SJCRH30 (cell line): ENCODE measurements at regions not wholly inside any gene's neighbourhood (a gene's known extent, or its start where the extent isn't known, plus 50 kb on each side); places are given as distances from the start of the nearest gene placed in this dataset.
"Not testable (repeated sequence)": the region's sequence is repeated elsewhere in the genome, so short reads cannot be mapped to it uniquely, and the experiment has no call there.

Experiments
- DNase-seq, 2 experiments: peaks; one replicate each; pipeline ENCODE4 v3.0.0-alpha.2; 2015 to 2020
- H3K27ac ChIP-seq: fragments of 250-450 bp; sonication (Bioruptor Pico); 2 replicates; pipeline ENCODE4 v1.5.1; 2020; ENCODE audit warnings: mild to moderate bottlenecking, moderate library complexity
- H3K27me3 ChIP-seq: fragments of 250-450 bp; sonication (Bioruptor Pico); 2 replicates; pipeline ENCODE4 v1.5.1; 2020; ENCODE audit warnings: mild to moderate bottlenecking, moderate library complexity
- H3K36me3 ChIP-seq: fragments of 250-450 bp; sonication (Bioruptor Pico); 2 replicates; pipeline ENCODE4 v1.5.1; 2020; ENCODE audit warnings: mild to moderate bottlenecking, moderate library complexity
- H3K4me1 ChIP-seq: fragments of 250-450 bp; sonication (Bioruptor Pico); 2 replicates; pipeline ENCODE4 v1.5.1; 2020; ENCODE audit warnings: mild to moderate bottlenecking, moderate library complexity
- H3K4me3 ChIP-seq: fragments of 250-450 bp; sonication (Bioruptor Pico); 2 replicates; pipeline ENCODE4 v1.5.1; 2020; ENCODE audit warnings: mild to moderate bottlenecking, moderate library complexity
- H3K9me3 ChIP-seq: fragments of 250-450 bp; sonication (Bioruptor Pico); replicated peaks from 2 replicates; pipeline ENCODE4 v1.5.1; 2020; ENCODE audit warnings: mild to moderate bottlenecking, moderate library complexity

GRCh38 chr5:42242210-42242609, 181.0 kb upstream of the GHR start:
- H3K9me3 ChIP-seq = no peaks in the 10 kb centered on the region
- no peak for DNase-seq
- H3K36me3 ChIP-seq = no peaks in the 10 kb centered on the region; the same call in 1 of the 2 replicates
- no peak overlapping the region for H3K4me3 ChIP-seq
- no peaks in the 10 kb centered on the region for H3K27me3 ChIP-seq
- no peaks in the 10 kb centered on the region for H3K4me1 ChIP-seq
- no peak overlapping the region for H3K27ac ChIP-seq

DNA sequence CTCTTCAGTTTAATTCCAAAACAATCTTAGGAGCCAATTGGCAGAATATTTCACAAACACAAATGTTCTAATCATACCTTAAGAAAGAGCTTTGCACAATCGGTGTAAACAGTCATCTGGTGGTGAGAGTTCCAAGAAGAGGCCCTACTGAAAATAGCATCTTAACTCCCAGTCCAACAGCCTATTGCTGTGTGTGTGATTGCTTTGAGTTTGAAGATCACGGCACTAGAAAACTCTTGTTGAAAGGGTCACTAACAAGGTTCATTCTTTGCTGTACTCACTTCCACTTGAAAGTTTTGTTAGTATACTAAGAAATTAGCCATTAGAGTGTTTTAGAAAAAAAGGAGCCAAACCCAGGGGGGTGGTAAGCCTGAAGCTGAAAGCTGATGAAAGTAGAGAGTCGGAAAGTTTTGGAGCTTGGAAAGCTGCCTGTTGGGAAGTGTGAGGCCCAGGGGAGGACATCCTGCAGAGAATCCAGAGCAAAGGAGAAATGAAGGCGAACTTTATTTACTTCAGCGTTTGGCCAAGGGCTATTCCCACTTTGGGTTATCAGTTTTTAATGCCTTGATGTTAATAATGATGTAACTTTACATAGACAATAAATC, 180.3 kb upstream of the GHR start:
- H3K27ac ChIP-seq = no peak overlapping the region
- DNase-seq = no peak

DNA sequence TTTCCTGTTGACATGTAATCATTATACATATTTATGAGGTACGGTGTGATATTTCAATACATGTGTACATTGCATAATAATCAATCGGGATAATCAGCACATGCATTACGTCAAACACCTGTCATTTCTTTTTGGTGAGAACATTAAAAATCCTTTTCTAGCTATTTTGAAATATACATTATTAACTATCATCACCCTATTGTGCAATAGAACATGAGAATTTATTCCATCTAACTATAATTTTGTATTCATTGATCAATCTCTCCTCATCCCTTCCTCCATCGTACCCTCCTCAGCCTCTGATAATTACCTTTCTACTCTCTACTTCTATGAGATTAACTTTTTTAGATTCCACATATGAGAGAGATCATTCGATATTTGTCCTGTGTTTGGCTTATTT, 170.9 kb upstream of the GHR start:
- no peak overlapping the region for H3K4me3 ChIP-seq
- no peaks in the 10 kb centered on the region for H3K9me3 ChIP-seq
- no peaks in the 10 kb centered on the region for H3K4me1 ChIP-seq
- no peaks in the 10 kb centered on the region for H3K36me3 ChIP-seq
- H3K27me3 ChIP-seq = no peaks in the 10 kb centered on the region
- H3K27ac ChIP-seq = no peak overlapping the region
- no peak for DNase-seq

More for the DNA sequence above, 180.3 kb upstream of the GHR start:
- H3K27me3 ChIP-seq = no peaks in the 10 kb centered on the region
- H3K4me3 ChIP-seq = no peak overlapping the region
- no peaks in the 10 kb centered on the region for H3K4me1 ChIP-seq
- no peaks in the 10 kb centered on the region; the same call in 1 of the 2 replicates for H3K36me3 ChIP-seq
- no peaks in the 10 kb centered on the region for H3K9me3 ChIP-seq

DNA sequence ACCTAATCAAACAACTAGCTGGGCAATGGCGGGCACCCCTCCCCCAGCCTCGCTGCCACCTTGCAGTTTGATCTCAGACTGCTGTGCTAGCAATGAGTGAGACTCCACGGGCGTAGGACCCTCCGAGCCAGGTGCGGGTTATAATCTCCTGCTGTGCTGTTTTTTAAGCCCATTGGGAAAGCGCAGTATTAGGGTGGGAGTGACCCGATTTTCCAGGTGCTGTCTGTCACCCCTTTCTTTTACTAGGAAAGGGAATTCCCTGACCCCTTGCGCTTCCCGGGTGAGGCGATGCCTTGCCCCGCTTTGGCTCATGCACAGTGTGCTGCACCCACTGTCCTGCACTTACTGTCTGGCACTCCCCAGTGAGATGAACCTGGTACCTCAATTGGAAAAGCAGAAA, 163.3 kb upstream of the GHR start:
- H3K9me3 ChIP-seq, H3K36me3 ChIP-seq, DNase-seq, H3K4me3 ChIP-seq, H3K4me1 ChIP-seq, H3K27me3 ChIP-seq, H3K27ac ChIP-seq: not testable (repeated sequence)

GRCh38 chr5:42267091-42267490, 156.1 kb upstream of the GHR start:
- H3K36me3 ChIP-seq = no peaks in the 10 kb centered on the region
- no peak for DNase-seq
- no peaks in the 10 kb centered on the region for H3K4me1 ChIP-seq
- no peaks in the 10 kb centered on the region for H3K27me3 ChIP-seq
- H3K9me3 ChIP-seq = no peaks in the 10 kb centered on the region
- no peak overlapping the region for H3K4me3 ChIP-seq
- no peak overlapping the region for H3K27ac ChIP-seq

DNA sequence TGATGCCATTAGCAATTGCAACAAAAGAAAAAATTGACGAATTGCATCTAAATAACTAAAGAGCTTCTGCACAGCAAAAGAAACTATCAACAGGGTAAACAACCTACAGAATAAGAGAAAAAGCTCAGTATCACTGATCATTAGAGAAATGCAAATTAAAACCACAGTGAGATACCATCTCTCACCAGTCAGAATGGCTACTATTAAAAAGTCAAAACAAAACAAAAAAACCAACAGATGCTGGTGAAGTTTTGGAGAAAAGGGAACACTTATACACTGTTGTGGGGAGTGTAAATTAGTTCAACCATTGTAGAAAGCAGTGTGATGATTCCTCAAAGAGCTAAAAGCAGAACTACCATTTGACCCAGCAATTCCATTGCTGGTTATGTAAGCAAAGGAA, 155.1 kb upstream of the GHR start:
- H3K27ac ChIP-seq, H3K4me1 ChIP-seq, H3K9me3 ChIP-seq: not testable (repeated sequence)

DNA sequence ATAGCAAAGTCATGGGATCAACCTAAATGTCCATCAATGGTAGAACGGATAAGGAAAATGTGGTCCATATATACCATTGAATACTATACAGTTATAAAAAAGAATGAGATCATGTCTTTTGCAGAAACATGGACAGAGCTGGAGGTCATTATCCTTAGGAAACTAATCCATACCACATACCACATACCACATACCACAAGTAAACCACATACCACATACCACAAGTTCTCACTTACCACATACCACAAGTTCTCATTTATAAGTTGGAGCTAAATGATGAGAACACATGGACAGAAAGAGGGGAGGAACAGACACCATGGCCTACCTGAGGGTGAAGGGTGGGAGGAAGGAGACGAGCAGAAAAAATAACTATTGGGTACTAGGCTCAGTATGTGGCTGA, 154.6 kb upstream of the GHR start:
- no peak overlapping the region for H3K27ac ChIP-seq
- no peak overlapping the region for H3K4me3 ChIP-seq
- no peaks in the 10 kb centered on the region for H3K9me3 ChIP-seq
- peak in 1 of 2 experiments; percentile 39 for DNase-seq
- no peaks in the 10 kb centered on the region for H3K27me3 ChIP-seq
- H3K36me3 ChIP-seq = no peaks in the 10 kb centered on the region
- H3K4me1 ChIP-seq = peaks cover 3% of the 10 kb centered on the region; the same call in 1 of the 2 replicates

More for the DNA sequence above, 155.1 kb upstream of the GHR start:
- not testable (repeated sequence) for H3K4me3 ChIP-seq, DNase-seq, H3K27me3 ChIP-seq, H3K36me3 ChIP-seq

DNA sequence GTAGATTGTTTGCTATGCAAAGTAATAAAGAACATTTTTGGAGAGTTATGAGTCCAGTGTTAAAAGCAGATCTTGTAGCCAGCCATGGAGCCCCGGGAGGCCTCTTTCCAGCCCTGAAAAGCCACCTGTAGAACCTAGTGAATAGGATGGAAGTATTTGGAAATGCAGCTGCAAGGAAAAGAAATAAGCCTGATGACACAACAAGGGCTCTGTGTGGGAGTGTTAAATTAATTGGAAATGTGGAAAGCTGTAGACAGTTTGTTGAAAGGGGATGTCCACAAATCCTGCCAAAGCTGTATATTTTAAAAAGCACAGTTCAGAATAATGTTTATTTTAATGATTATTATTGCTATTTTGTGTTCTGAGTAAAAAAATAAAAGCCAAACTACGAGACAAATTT, 152.5 kb upstream of the GHR start:
- H3K4me3 ChIP-seq = no peak overlapping the region
- DNase-seq = no peak
- H3K27me3 ChIP-seq = no peaks in the 10 kb centered on the region
- H3K9me3 ChIP-seq = no peaks in the 10 kb centered on the region
- no peaks in the 10 kb centered on the region for H3K36me3 ChIP-seq
- no peak overlapping the region for H3K27ac ChIP-seq
- H3K4me1 ChIP-seq = peaks cover 14% of the 10 kb centered on the region

DNA sequence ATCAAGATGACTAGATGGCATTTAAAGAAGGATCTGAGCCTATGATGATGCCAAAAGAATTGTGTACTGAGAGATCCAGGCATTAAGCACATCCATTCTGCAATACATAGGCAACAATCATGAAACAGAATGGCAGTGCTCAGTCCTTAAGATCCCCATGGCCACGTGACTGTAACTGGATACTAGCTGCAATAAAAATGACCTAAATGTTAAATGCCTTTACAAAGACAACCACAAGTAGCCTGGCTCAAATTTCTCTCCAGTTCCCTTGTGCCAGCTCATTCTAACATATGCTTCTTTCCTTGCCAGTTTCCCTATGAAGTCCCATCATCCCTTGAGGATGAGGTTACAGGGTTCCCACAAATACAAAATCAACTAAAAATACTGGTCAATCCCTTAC, 148.3 kb upstream of the GHR start:
- Histone ChIP-seq H3K36me3 (no peaks in the 10 kb centered on the region), H3K27ac (no peak overlapping the region), H3K27me3 (no peaks in the 10 kb centered on the region), H3K9me3 (no peaks in the 10 kb centered on the region), H3K4me1 (peaks cover 14% of the 10 kb centered on the region), H3K4me3 (no peak overlapping the region)
- peak; percentile 39 to 71 for DNase-seq

DNA sequence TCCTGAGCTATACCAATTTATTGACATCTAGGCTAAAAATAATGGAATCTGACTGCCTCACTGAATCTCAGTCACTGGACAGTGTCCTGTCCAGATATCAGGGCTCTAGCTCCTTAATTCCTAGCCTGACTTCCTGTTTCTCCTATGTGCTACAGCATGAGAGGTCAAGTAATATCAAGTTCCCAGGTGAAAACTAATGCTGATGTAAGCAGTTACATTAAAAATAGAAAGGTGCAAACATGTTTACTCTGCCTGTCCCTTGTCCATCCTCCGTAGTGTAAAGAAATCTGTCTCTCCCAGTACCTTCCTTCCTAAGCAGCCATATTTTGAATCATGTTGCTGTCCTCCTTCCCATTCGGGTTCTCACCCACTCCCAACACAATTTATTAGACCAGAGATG, 145.9 kb upstream of the GHR start:
- H3K9me3 ChIP-seq = no peaks in the 10 kb centered on the region
- H3K27ac ChIP-seq = no peak overlapping the region
- no peak overlapping the region for H3K4me3 ChIP-seq
- peaks cover 14% of the 10 kb centered on the region for H3K4me1 ChIP-seq
- H3K27me3 ChIP-seq = peaks cover 5% of the 10 kb centered on the region; the same call in 1 of the 2 replicates
- DNase-seq = no peak
- no peaks in the 10 kb centered on the region for H3K36me3 ChIP-seq

GRCh38 chr5:42284584-42284983, 138.7 kb upstream of the GHR start:
- H3K36me3 ChIP-seq = no peaks in the 10 kb centered on the region
- peaks cover 5% of the 10 kb centered on the region; the same call in 1 of the 2 replicates for H3K27me3 ChIP-seq
- DNase-seq = no peak
- no peaks in the 10 kb centered on the region for H3K4me1 ChIP-seq
- H3K4me3 ChIP-seq = no peak overlapping the region
- no peaks in the 10 kb centered on the region for H3K9me3 ChIP-seq
- H3K27ac ChIP-seq = no peak overlapping the region

GRCh38 chr5:42285230-42285629, 138.0 kb upstream of the GHR start:
- Histone ChIP-seq H3K27ac (no peak overlapping the region), H3K36me3 (no peaks in the 10 kb centered on the region), H3K4me1 (no peaks in the 10 kb centered on the region), H3K27me3 (peaks cover 3% of the 10 kb centered on the region; the same call in 1 of the 2 replicates), H3K9me3 (no peaks in the 10 kb centered on the region), H3K4me3 (no peak overlapping the region)
- no peak for DNase-seq

GRCh38 chr5:42300496-42300895, 122.7 kb upstream of the GHR start:
- Histone ChIP-seq H3K9me3 (0 out of 2 replicates have a peak, but pooled peaks cover 8% of the 10 kb centered on the region), H3K4me1 (no peaks in the 10 kb centered on the region), H3K4me3 (no peak overlapping the region), H3K27me3 (no peaks in the 10 kb centered on the region), H3K27ac (no peak overlapping the region), H3K36me3 (no peaks in the 10 kb centered on the region)
- no peak for DNase-seq

DNA sequence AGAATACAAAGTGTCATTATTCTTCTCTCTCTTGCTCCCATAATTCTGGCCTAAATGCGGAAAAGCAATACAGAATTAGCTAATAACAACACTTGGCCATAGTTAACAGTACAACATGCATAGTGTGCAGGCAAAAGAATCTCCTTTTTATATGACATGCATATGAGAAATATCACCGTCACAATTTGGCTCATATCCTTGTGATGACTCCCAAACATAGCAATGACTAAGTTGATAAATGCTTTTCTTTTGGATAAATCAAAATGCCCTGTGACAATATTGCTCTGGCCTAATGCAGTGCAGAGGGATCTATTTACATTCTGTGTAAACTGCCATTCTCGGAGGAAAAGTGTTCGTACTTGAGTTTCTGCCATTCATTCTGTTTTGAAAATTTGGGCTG, 121.9 kb upstream of the GHR start:
- H3K27me3 ChIP-seq = no peaks in the 10 kb centered on the region
- H3K27ac ChIP-seq = no peak overlapping the region
- H3K4me1 ChIP-seq = no peaks in the 10 kb centered on the region
- H3K9me3 ChIP-seq = 0 out of 2 replicates have a peak, but pooled peaks cover 8% of the 10 kb centered on the region
- H3K4me3 ChIP-seq = no peak overlapping the region
- DNase-seq = no peak
- no peaks in the 10 kb centered on the region for H3K36me3 ChIP-seq

DNA sequence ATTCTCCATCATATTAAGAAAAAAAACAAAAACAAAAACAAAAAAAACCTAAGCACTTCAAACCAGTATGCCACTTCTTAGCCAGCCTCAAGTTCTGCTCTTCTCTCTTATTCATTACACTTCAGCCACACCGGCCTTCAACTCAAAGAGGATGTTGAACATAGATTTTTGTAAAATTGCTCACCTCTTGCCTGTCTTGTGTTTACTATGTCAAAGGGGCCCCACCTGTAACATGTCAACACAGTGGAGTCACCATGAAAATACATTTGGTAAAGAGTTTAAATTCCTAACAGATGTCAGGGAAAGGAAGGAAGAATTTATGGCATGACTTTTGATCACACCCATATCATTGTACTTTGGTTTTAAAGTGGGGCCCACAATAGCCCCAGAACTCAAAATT, 121.1 kb upstream of the GHR start:
- Histone ChIP-seq H3K9me3 (0 out of 2 replicates have a peak, but pooled peaks cover 6% of the 10 kb centered on the region), H3K27me3 (no peaks in the 10 kb centered on the region), H3K36me3 (no peaks in the 10 kb centered on the region), H3K27ac (no peak overlapping the region), H3K4me3 (no peak overlapping the region), H3K4me1 (no peaks in the 10 kb centered on the region)
- no peak for DNase-seq

DNA sequence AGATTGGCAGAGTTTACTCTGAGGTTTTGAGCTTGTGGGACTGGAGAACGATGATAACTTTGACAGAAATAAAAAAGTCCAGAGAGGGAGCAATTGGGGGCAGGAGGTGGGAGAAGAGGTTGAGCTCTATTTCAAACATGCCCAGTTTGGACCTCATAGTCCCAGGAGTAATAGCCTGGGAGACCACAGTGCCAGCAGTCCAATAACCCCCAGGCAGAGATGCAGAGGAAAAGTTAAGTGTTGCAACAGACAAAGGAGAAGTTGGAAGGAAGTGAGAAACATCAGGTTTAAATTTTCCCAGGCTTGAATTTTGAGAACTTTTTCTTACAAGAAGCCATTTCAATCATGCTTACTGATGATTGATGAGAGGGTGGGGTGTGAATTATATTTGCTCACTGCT, 117.0 kb upstream of the GHR start:
- H3K4me3 ChIP-seq = no peak overlapping the region
- H3K27me3 ChIP-seq = peaks cover 3% of the 10 kb centered on the region
- no peak for DNase-seq
- H3K9me3 ChIP-seq = no peaks in the 10 kb centered on the region
- no peaks in the 10 kb centered on the region for H3K4me1 ChIP-seq
- no peak overlapping the region for H3K27ac ChIP-seq
- no peaks in the 10 kb centered on the region for H3K36me3 ChIP-seq
